HUES6 (cell line): ENCODE measurements at regions not wholly inside any gene's neighbourhood (a gene's known extent, or its start where the extent isn't known, plus 50 kb on each side); places are given as distances from the start of the nearest gene placed in this dataset.
"Not testable (repeated sequence)": the region's sequence is repeated elsewhere in the genome, so short reads cannot be mapped to it uniquely, and the experiment has no call there.

ENCODE experiments used
- H3K27ac ChIP-seq: 2 replicates; pipeline ENCODE4 v1.7.0; 2013; ENCODE audit warnings: low read depth, mild to moderate bottlenecking, low read length, inconsistent platforms
- H3K27me3 ChIP-seq: 2 replicates; pipeline ENCODE4 v1.6.1; 2013; ENCODE audit warnings: low read length; ENCODE audit not compliant: control insufficient read depth, insufficient read depth
- H3K36me3 ChIP-seq: 2 replicates; pipeline ENCODE4 v1.6.1; 2013; ENCODE audit warnings: low read length; ENCODE audit not compliant: control insufficient read depth, insufficient read depth
- H3K4me1 ChIP-seq: 2 replicates; pipeline ENCODE4 v1.6.1; 2013; ENCODE audit warnings: low read length; ENCODE audit not compliant: control insufficient read depth, insufficient read depth
- H3K4me3 ChIP-seq: 2 replicates; pipeline ENCODE4 v1.5.1; 2013; ENCODE audit warnings: low read depth, low read length
- H3K9ac ChIP-seq: one replicate; pipeline ENCODE4 v1.6.1; 2013; ENCODE audit warnings: mild to moderate bottlenecking, low read length
- H3K9me3 ChIP-seq: 2 replicates; pipeline ENCODE4 v1.6.1; 2013; ENCODE audit warnings: low read depth, low read length; ENCODE audit not compliant: control insufficient read depth, insufficient read depth

GRCh38 chr4:130027973-130028372 is 932.0 kb downstream of the C4orf33 start:
- Histone ChIP-seq H3K4me3 (no peak overlapping the region), H3K36me3 (no peaks in the 10 kb centered on the region), H3K27me3 (peaks cover 4% of the 10 kb centered on the region; the same call in 1 of the 2 replicates), H3K27ac (no peak overlapping the region), H3K9me3 (no peaks in the 10 kb centered on the region), H3K9ac (no peak overlapping the region), H3K4me1 (peaks cover 77% of the 10 kb centered on the region)

GRCh38 chr4:130028552-130028951 is 932.6 kb downstream of the C4orf33 start:
- H3K4me1 ChIP-seq, result peaks cover 71% of the 10 kb centered on the region
- no peak overlapping the region for H3K9ac ChIP-seq
- no peak overlapping the region for H3K4me3 ChIP-seq

DNA sequence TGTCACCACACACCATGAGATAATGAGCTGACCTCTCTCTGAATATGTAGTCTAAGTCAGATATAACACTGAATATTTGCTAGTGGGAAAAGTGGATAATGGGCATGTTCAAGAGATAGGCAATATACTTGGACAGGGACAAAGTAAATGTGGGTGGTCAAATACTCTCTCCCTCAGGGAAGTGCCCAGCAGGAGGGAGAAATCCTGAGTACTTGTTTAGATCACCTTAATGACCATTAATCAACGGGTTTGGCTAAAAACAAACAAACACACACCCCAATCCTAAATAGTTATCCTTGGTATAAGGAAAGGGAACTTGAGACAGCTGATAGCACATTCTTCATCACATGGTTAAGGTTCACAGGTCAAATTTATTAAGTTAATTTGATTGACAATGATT is 933.5 kb downstream of the C4orf33 start:
- Histone ChIP-seq H3K27ac (no peak overlapping the region), H3K4me1 (peaks cover 63% of the 10 kb centered on the region), H3K9me3 (no peaks in the 10 kb centered on the region), H3K36me3 (no peaks in the 10 kb centered on the region), H3K4me3 (no peak overlapping the region), H3K9ac (no peak overlapping the region), H3K27me3 (peaks cover 4% of the 10 kb centered on the region; the same call in 1 of the 2 replicates)

More at GRCh38 chr4:130028552-130028951, 932.6 kb downstream of the C4orf33 start:
- Histone ChIP-seq H3K9me3 (no peaks in the 10 kb centered on the region), H3K36me3 (no peaks in the 10 kb centered on the region), H3K27ac (no peak overlapping the region), H3K27me3 (peaks cover 4% of the 10 kb centered on the region; the same call in 1 of the 2 replicates)

DNA sequence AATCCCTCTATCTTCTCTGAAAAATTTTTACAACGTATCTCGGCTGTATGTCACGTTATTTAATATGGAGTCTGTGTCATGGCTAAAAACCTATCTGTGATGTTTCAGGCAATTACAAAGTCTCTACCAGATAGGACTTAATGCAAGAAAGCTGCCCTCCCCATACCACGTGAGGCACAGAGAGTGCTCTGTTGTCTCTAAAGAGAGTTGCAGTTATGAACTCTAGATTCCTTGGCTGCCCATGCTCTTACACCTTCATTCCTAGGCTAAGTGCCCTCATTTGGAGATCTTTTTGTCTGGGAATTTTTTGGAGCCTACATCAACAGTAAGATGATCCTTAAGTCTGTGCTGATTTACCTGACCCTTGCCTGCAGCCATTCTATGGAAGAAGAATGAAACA is 935.9 kb downstream of the C4orf33 start:
- no peak overlapping the region for H3K27ac ChIP-seq
- no peaks in the 10 kb centered on the region for H3K9me3 ChIP-seq
- no peak overlapping the region for H3K9ac ChIP-seq
- H3K4me1 ChIP-seq, result peaks cover 50% of the 10 kb centered on the region
- 0 out of 2 replicates have a peak, but pooled peaks cover 4% of the 10 kb centered on the region for H3K27me3 ChIP-seq
- no peaks in the 10 kb centered on the region for H3K36me3 ChIP-seq
- H3K4me3 ChIP-seq, result no peak overlapping the region

GRCh38 chr4:130033657-130034056 is 937.7 kb downstream of the C4orf33 start:
- H3K27ac ChIP-seq, H3K9ac ChIP-seq, H3K27me3 ChIP-seq, H3K9me3 ChIP-seq, H3K4me3 ChIP-seq, H3K36me3 ChIP-seq: not testable (repeated sequence)
- peaks cover 36% of the 10 kb centered on the region for H3K4me1 ChIP-seq

GRCh38 chr4:130034876-130035275 is 938.9 kb downstream of the C4orf33 start:
- H3K9ac ChIP-seq, result no peak overlapping the region
- H3K9me3 ChIP-seq, result no peaks in the 10 kb centered on the region
- H3K4me3 ChIP-seq, result no peak overlapping the region
- no peaks in the 10 kb centered on the region for H3K36me3 ChIP-seq
- H3K27ac ChIP-seq, result no peak overlapping the region
- peaks cover 23% of the 10 kb centered on the region for H3K4me1 ChIP-seq
- H3K27me3 ChIP-seq, result no peaks in the 10 kb centered on the region

- no peak overlapping the region for H3K4me3 ChIP-seq
- H3K36me3 ChIP-seq, result no peaks in the 10 kb centered on the region
- H3K9me3 ChIP-seq, result no peaks in the 10 kb centered on the region
- no peak overlapping the region for H3K9ac ChIP-seq
- no peak overlapping the region for H3K27ac ChIP-seq
- peaks cover 20% of the 10 kb centered on the region for H3K4me1 ChIP-seq
- no peaks in the 10 kb centered on the region for H3K27me3 ChIP-seq
These were observed 939.4 kb downstream of the C4orf33 start for GRCh38 chr4:130035391-130035790.

DNA sequence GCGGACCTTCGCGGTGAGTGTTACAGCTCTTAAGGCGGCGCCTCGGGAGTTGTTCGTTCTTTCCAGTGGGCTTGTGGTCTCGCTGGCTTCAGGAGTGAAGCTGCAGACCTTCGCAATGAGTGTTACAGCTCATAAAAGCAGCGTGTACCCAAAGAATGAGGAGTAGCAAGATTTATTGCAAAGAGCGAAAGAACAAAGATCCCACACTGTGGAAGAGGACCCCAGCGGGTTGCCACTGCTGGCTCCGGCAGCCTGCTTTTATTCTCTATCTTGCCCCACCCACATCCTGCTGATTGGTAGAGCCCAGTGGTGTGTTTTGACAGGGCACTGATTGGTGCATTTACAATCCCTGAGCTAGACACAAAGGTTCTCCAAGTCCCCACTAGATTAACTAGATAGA is 941.9 kb downstream of the C4orf33 start:
- H3K9me3 ChIP-seq, H3K4me3 ChIP-seq, H3K4me1 ChIP-seq, H3K9ac ChIP-seq, H3K27me3 ChIP-seq, H3K36me3 ChIP-seq, H3K27ac ChIP-seq: not testable (repeated sequence)

- H3K27me3 ChIP-seq, H3K36me3 ChIP-seq, H3K27ac ChIP-seq, H3K4me1 ChIP-seq, H3K9me3 ChIP-seq, H3K4me3 ChIP-seq, H3K9ac ChIP-seq: not testable (repeated sequence)
These were observed 942.6 kb downstream of the C4orf33 start for GRCh38 chr4:130038540-130038939.

GRCh38 chr4:130043732-130044160 is 947.8 kb downstream of the C4orf33 start:
- no peaks in the 10 kb centered on the region for H3K9me3 ChIP-seq
- no peaks in the 10 kb centered on the region for H3K36me3 ChIP-seq
- no peaks in the 10 kb centered on the region for H3K27me3 ChIP-seq
- H3K9ac ChIP-seq, result no peak overlapping the region
- H3K4me3 ChIP-seq, result no peak overlapping the region
- peaks cover 9% of the 10 kb centered on the region for H3K4me1 ChIP-seq
- no peak overlapping the region for H3K27ac ChIP-seq

- no peak overlapping the region for H3K4me3 ChIP-seq
- no peaks in the 10 kb centered on the region for H3K9me3 ChIP-seq
- no peak overlapping the region for H3K9ac ChIP-seq
- H3K36me3 ChIP-seq, result no peaks in the 10 kb centered on the region
- no peak overlapping the region for H3K27ac ChIP-seq
- H3K4me1 ChIP-seq, result peaks cover 9% of the 10 kb centered on the region
- no peaks in the 10 kb centered on the region for H3K27me3 ChIP-seq
These were observed 949.0 kb downstream of the C4orf33 start for GRCh38 chr4:130044788-130045531.
